Mesothelial cell of epicardium (in vitro differentiated cells): ENCODE measurements at regions not wholly inside any gene's neighbourhood (a gene's known extent, or its start where the extent isn't known, plus 50 kb on each side); places are given as distances from the start of the nearest gene placed in this dataset.

Experiments used
- DNase-seq, 2 experiments: peaks; one replicate each; pipeline ENCODE4 v3.0.0; 2021; ENCODE audit warnings: low spot score in 2 of 2; ENCODE audit not compliant: unreplicated experiment in 2 of 2
- H3K27ac Mint-ChIP-seq: 2 replicates; pipeline ENCODE4 v1.8.0; 2021; ENCODE audit warnings: mixed read lengths
- H3K27me3 Mint-ChIP-seq: 2 replicates; pipeline ENCODE4 v1.8.0; 2021; ENCODE audit warnings: low read depth, mixed read lengths
- H3K36me3 Mint-ChIP-seq: 2 replicates; pipeline ENCODE4 v1.8.0; 2021; ENCODE audit warnings: mixed read lengths
- H3K4me1 Mint-ChIP-seq: 2 replicates; pipeline ENCODE4 v1.8.0; 2021; ENCODE audit warnings: mixed read lengths
- H3K4me3 Mint-ChIP-seq: 2 replicates; pipeline ENCODE4 v1.8.0; 2021; ENCODE audit warnings: mild to moderate bottlenecking, moderate library complexity, mixed read lengths
- H3K9me3 Mint-ChIP-seq: 2 replicates; pipeline ENCODE4 v1.8.0; 2021; ENCODE audit warnings: mixed read lengths
- TF ChIP-seq, protein P1 (sequence below): fragments of 200-600 bp; sonication (generic); IDR thresholded peaks from one replicate; pipeline ENCODE4 v1.5.0; 2021; ENCODE audit warnings: antibody characterized with exemption; ENCODE audit not compliant: unreplicated experiment

- TF ChIP-seq, protein P1, sequence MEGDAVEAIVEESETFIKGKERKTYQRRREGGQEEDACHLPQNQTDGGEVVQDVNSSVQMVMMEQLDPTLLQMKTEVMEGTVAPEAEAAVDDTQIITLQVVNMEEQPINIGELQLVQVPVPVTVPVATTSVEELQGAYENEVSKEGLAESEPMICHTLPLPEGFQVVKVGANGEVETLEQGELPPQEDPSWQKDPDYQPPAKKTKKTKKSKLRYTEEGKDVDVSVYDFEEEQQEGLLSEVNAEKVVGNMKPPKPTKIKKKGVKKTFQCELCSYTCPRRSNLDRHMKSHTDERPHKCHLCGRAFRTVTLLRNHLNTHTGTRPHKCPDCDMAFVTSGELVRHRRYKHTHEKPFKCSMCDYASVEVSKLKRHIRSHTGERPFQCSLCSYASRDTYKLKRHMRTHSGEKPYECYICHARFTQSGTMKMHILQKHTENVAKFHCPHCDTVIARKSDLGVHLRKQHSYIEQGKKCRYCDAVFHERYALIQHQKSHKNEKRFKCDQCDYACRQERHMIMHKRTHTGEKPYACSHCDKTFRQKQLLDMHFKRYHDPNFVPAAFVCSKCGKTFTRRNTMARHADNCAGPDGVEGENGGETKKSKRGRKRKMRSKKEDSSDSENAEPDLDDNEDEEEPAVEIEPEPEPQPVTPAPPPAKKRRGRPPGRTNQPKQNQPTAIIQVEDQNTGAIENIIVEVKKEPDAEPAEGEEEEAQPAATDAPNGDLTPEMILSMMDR, result no peak
- no peak overlapping the region for H3K4me3 Mint-ChIP-seq
- H3K9me3 Mint-ChIP-seq, result no peaks in the 10 kb centered on the region
- DNase-seq, result no peak
- H3K27ac Mint-ChIP-seq, result no peak overlapping the region
- no peaks in the 10 kb centered on the region for H3K36me3 Mint-ChIP-seq
- H3K4me1 Mint-ChIP-seq, result no peaks in the 10 kb centered on the region
- no peaks in the 10 kb centered on the region for H3K27me3 Mint-ChIP-seq
Measured at GRCh38 chr13:54980651-54981050, 1952.0 kb downstream of the OLFM4 start.

GRCh38 chr13:54989418-54989817 is 1960.8 kb downstream of the OLFM4 start:
- TF ChIP-seq, protein P1, result no peak
- Mint-ChIP-seq H3K9me3 (peaks cover 10% of the 10 kb centered on the region), H3K36me3 (no peaks in the 10 kb centered on the region), H3K27ac (no peak overlapping the region), H3K27me3 (no peaks in the 10 kb centered on the region), H3K4me3 (no peak overlapping the region), H3K4me1 (no peaks in the 10 kb centered on the region)
- DNase-seq, result no peak

- Mint-ChIP-seq H3K27ac (no peak overlapping the region), H3K9me3 (peaks cover 18% of the 10 kb centered on the region), H3K4me3 (no peak overlapping the region), H3K27me3 (no peaks in the 10 kb centered on the region), H3K36me3 (no peaks in the 10 kb centered on the region), H3K4me1 (peaks cover 7% of the 10 kb centered on the region)
- no peak for DNase-seq
- TF ChIP-seq, protein P1, result no peak
Measured at GRCh38 chr13:54999399-54999907, 1970.8 kb downstream of the OLFM4 start.

GRCh38 chr13:55000043-55000442 is 1971.4 kb downstream of the OLFM4 start:
- no peak overlapping the region for H3K27ac Mint-ChIP-seq
- DNase-seq, result no peak
- TF ChIP-seq, protein P1, result no peak
- H3K27me3 Mint-ChIP-seq, result no peaks in the 10 kb centered on the region
- peaks cover 7% of the 10 kb centered on the region for H3K4me1 Mint-ChIP-seq
- peaks cover 18% of the 10 kb centered on the region for H3K9me3 Mint-ChIP-seq
- H3K36me3 Mint-ChIP-seq, result no peaks in the 10 kb centered on the region
- H3K4me3 Mint-ChIP-seq, result no peak overlapping the region

GRCh38 chr13:55000844-55001243 is 1972.2 kb downstream of the OLFM4 start:
- no peak for DNase-seq
- peaks cover 7% of the 10 kb centered on the region for H3K4me1 Mint-ChIP-seq
- H3K4me3 Mint-ChIP-seq, result no peak overlapping the region
- H3K36me3 Mint-ChIP-seq, result no peaks in the 10 kb centered on the region
- peaks cover 17% of the 10 kb centered on the region for H3K9me3 Mint-ChIP-seq
- TF ChIP-seq, protein P1, result no peak
- H3K27me3 Mint-ChIP-seq, result no peaks in the 10 kb centered on the region
- no peak overlapping the region for H3K27ac Mint-ChIP-seq

GRCh38 chr13:55001881-55002280 is 1973.3 kb downstream of the OLFM4 start:
- peaks cover 16% of the 10 kb centered on the region for H3K9me3 Mint-ChIP-seq
- H3K4me3 Mint-ChIP-seq, result no peak overlapping the region
- no peak overlapping the region for H3K27ac Mint-ChIP-seq
- no peaks in the 10 kb centered on the region for H3K27me3 Mint-ChIP-seq
- no peaks in the 10 kb centered on the region for H3K36me3 Mint-ChIP-seq
- DNase-seq, result no peak
- peaks cover 7% of the 10 kb centered on the region for H3K4me1 Mint-ChIP-seq
- TF ChIP-seq, protein P1, result no peak
